ENCODE measurements at regions not wholly inside any gene's neighbourhood (a gene's known extent, or its start where the extent isn't known, plus 50 kb on each side); places are given as distances from the start of the nearest gene placed in this dataset.

GRCh38 chr2:3054066-3054465 lies 323.6 kb downstream of the EIPR1 start:
- TF ChIP-seq CTCF (conservative IDR thresholded peaks at IDR 0.05 in 1 of 2, IDR thresholded peaks at IDR 0.05 in 1 of 2; ENCODE audit: extremely low read depth in 1 of 2, insufficient read depth in 1 of 2, low read depth in 1 of 2, low read length in 2 of 2): no peak
- no peak for TF ChIP-seq EZH2 (IDR thresholded peaks at IDR 0.05; ENCODE audit: borderline replicate concordance, low read length)

Measured in mammary epithelial cell (primary cell).